A673 (cell line): ENCODE measurements at regions not wholly inside any gene's neighbourhood (a gene's known extent, or its start where the extent isn't known, plus 50 kb on each side); places are given as distances from the start of the nearest gene placed in this dataset.

ENCODE experiments used
- BruUV-seq: library from RNA; stranded (reverse); fragments of 400-500 nt; replicated peaks from 2 replicates; lab custom pipeline; 2021; lab: Mats Ljungman, UMichigan
- CTCF ChIA-PET: fragments of 300-600 bp; sonication (Branson Sonifier 250); formaldehyde crosslinking; loops from one replicate; lab custom pipeline; 2022; ENCODE audit warnings: antibody characterized with exemption; lab: Charles Lee
- POLR2A ChIA-PET: fragments of 300-600 bp; sonication (Branson Sonifier 250); formaldehyde crosslinking; loops from one replicate; lab custom pipeline; 2022; ENCODE audit warnings: antibody characterized with exemption; ENCODE audit not compliant: low non-redundant PET; lab: Charles Lee
- DNase-seq: peaks from one replicate; pipeline ENCODE4 v3.0.0-alpha.2; 2015; ENCODE audit warnings: low spot score
- H3K27ac ChIP-seq: fragments of 200-600 bp; sonication (generic); 2 replicates; pipeline ENCODE4 v1.5.1; 2016; ENCODE audit warnings: mixed run types, low read depth, mild to moderate bottlenecking, mixed read lengths, antibody characterized with exemption, low read length; ENCODE audit not compliant: poor library complexity, severe bottlenecking
- H3K27me3 ChIP-seq: fragments of 200-600 bp; sonication (generic); replicated peaks from 2 replicates; pipeline ENCODE4 v1.6.1; 2017; ENCODE audit warnings: mixed run types, low read depth, mild to moderate bottlenecking, mixed read lengths, antibody characterized with exemption, low read length; ENCODE audit not compliant: insufficient read depth, poor library complexity
- H3K36me3 ChIP-seq: fragments of 200-600 bp; sonication (generic); 2 replicates; pipeline ENCODE4 v1.6.1; 2016; ENCODE audit warnings: mixed run types, mild to moderate bottlenecking, mixed read lengths, antibody characterized with exemption, low read length; ENCODE audit not compliant: insufficient read depth, poor library complexity, severe bottlenecking
- H3K4me1 ChIP-seq: fragments of 200-600 bp; sonication (generic); 2 replicates; pipeline ENCODE4 v1.6.1; 2017; ENCODE audit warnings: mixed run types, mild to moderate bottlenecking, mixed read lengths, antibody characterized with exemption, low read length; ENCODE audit not compliant: insufficient read depth, poor library complexity, severe bottlenecking
- H3K4me3 ChIP-seq: fragments of 200-600 bp; sonication (generic); 2 replicates; pipeline ENCODE4 v1.5.1; 2016; ENCODE audit warnings: low read depth, mixed run types, mild to moderate bottlenecking, mixed read lengths, low read length; ENCODE audit not compliant: poor library complexity, severe bottlenecking
- H3K9me3 ChIP-seq: fragments of 200-600 bp; sonication (generic); 2 replicates; pipeline ENCODE4 v1.6.1; 2016; ENCODE audit warnings: mixed run types, low read depth, mild to moderate bottlenecking, mixed read lengths, antibody characterized with exemption, low read length; ENCODE audit not compliant: poor library complexity, severe bottlenecking
- EZH2 ChIP-seq: fragments of 200-600 bp; sonication (generic); IDR thresholded peaks from 2 replicates; pipeline ENCODE4 v1.6.1; 2017; ENCODE audit warnings: borderline replicate concordance, low read depth, mild to moderate bottlenecking, mixed read lengths, antibody characterized with exemption, low read length; ENCODE audit not compliant: poor library complexity, severe bottlenecking
- intact Hi-C: fragments of 100-400 bp; cut with micrococcal nuclease; formaldehyde crosslinking; loops from one replicate; pipeline ENCODE4 v1.10.0; 2022; ENCODE audit not compliant: unreplicated experiment
- TF ChIP-seq, protein P1 (sequence below): fragments of 300-800, 200-600 bp; sonication (generic); conservative IDR thresholded peaks from 2 replicates; pipeline ENCODE4 v1.5.1; 2017; ENCODE audit warnings: low read depth, mild to moderate bottlenecking, antibody characterized with exemption, low read length, moderate library complexity, mixed read lengths

DNA sequence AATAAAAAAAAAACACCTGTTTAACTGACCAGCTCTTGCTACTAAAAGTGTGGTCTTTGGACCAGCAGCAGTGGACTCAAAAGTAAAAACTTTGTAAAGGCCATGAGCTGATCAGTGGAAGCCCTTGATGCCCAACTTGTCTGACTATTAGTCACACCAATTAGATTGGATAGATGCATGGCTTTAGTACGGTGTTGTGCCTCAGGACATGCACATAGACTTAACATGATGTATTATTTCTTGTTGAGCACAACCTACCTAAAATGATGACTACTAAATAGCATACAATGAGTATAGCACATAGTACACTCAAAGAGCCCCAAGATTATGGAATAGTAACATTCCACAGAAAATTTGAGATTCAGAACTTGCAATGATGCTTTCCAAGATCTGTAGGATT lies 95.1 kb upstream of the FIBIN start:
- no peaks in the 10 kb centered on the region for H3K36me3 ChIP-seq
- no peak overlapping the region for H3K4me3 ChIP-seq
- H3K27me3 ChIP-seq = peaks cover 44% of the 10 kb centered on the region
- intact Hi-C loops = loop anchor here (1.0 kb wide), 1 partner anchor 12 kb away; no protein-coding TSS in a partner anchor
- ChIA-PET POLR2A (interaction anchor here (0.7 kb wide), 1 partner anchor 190 kb away, joined by 4 read pairs; no protein-coding TSS in a partner anchor), CTCF (no interaction called here)
- no peak overlapping the region for H3K27ac ChIP-seq
- no peak for DNase-seq
- no peaks in the 10 kb centered on the region for H3K4me1 ChIP-seq
- no TSS peak for BruUV-seq
- TF ChIP-seq, protein P1, sequence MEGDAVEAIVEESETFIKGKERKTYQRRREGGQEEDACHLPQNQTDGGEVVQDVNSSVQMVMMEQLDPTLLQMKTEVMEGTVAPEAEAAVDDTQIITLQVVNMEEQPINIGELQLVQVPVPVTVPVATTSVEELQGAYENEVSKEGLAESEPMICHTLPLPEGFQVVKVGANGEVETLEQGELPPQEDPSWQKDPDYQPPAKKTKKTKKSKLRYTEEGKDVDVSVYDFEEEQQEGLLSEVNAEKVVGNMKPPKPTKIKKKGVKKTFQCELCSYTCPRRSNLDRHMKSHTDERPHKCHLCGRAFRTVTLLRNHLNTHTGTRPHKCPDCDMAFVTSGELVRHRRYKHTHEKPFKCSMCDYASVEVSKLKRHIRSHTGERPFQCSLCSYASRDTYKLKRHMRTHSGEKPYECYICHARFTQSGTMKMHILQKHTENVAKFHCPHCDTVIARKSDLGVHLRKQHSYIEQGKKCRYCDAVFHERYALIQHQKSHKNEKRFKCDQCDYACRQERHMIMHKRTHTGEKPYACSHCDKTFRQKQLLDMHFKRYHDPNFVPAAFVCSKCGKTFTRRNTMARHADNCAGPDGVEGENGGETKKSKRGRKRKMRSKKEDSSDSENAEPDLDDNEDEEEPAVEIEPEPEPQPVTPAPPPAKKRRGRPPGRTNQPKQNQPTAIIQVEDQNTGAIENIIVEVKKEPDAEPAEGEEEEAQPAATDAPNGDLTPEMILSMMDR = no peak
- TF ChIP-seq EZH2 = no peak
- H3K9me3 ChIP-seq = no peaks in the 10 kb centered on the region

GRCh38 chr11:26901162-26901561 lies 92.8 kb upstream of the FIBIN start:
- intact Hi-C loops = no loop called here
- ChIA-PET CTCF (interaction anchor here (0.7 kb wide), 1 partner anchor 223 kb away, joined by 3 read pairs; no protein-coding TSS in a partner anchor), POLR2A (no interaction called here)
- Histone ChIP-seq H3K9me3 (no peaks in the 10 kb centered on the region), H3K36me3 (no peaks in the 10 kb centered on the region), H3K4me3 (no peak overlapping the region), H3K27ac (no peak overlapping the region), H3K4me1 (no peaks in the 10 kb centered on the region), H3K27me3 (peaks cover 61% of the 10 kb centered on the region)
- TF ChIP-seq, protein P1 = no peak
- TF ChIP-seq EZH2 = no peak
- no TSS peak for BruUV-seq
- peak; percentile 53 for DNase-seq

GRCh38 chr11:26904132-26904531 lies 89.8 kb upstream of the FIBIN start:
- H3K27ac ChIP-seq = no peak overlapping the region
- H3K9me3 ChIP-seq = no peaks in the 10 kb centered on the region
- TF ChIP-seq EZH2 = no peak
- POLR2A ChIA-PET = interaction anchor here (0.7 kb wide), 1 partner anchor 1702 kb away, joined by 3 read pairs; no protein-coding TSS in a partner anchor
- no peak overlapping the region for H3K4me3 ChIP-seq
- no peaks in the 10 kb centered on the region for H3K4me1 ChIP-seq
- H3K36me3 ChIP-seq = no peaks in the 10 kb centered on the region
- intact Hi-C loops = no loop called here
- CTCF ChIA-PET = no interaction called here
- no peak for DNase-seq
- no TSS peak for BruUV-seq
- peaks cover 69% of the 10 kb centered on the region for H3K27me3 ChIP-seq

GRCh38 chr11:26904801-26905200 lies 89.1 kb upstream of the FIBIN start:
- BruUV-seq = no TSS peak
- no peaks in the 10 kb centered on the region for H3K4me1 ChIP-seq
- H3K27me3 ChIP-seq = peaks cover 68% of the 10 kb centered on the region
- intact Hi-C loops = no loop called here
- no peak for DNase-seq
- ChIA-PET POLR2A (no interaction called here), CTCF (no interaction called here)
- H3K4me3 ChIP-seq = no peak overlapping the region
- H3K36me3 ChIP-seq = no peaks in the 10 kb centered on the region
- no peaks in the 10 kb centered on the region for H3K9me3 ChIP-seq
- TF ChIP-seq, protein P1 = no peak
- TF ChIP-seq EZH2 = no peak
- no peak overlapping the region for H3K27ac ChIP-seq
